ENCODE measurements at regions not wholly inside any gene's neighbourhood (a gene's known extent, or its start where the extent isn't known, plus 50 kb on each side); places are given as distances from the start of the nearest gene placed in this dataset.
"Not testable (repeated sequence)": the region's sequence is repeated elsewhere in the genome, so short reads cannot be mapped to it uniquely, and the experiment has no call there.

DNA sequence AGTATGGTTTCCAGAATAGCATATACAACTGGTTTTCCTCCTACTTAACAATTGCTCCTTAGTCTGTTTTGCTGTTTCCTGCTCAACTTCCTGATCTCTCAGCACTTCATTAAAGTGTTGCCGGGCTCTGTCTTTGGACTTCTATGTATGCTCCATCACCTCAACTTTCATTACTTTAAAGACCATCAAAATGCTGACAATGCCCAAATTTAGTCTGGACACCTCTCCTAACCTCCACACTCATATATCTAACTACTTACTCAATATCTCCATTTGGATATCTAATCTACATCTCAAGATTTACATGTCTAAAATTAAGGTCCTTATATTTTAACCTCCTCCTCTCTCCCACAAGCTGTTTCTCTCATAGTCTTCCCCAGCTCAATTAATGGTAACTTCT is 54.4 kb upstream of the LGR5 start:
- intact Hi-C loops (cut with DNase I; ENCODE audit: low total_unique reads), result no loop called here
- TF ChIP-seq POLR2A (IDR thresholded peaks at IDR 0.05), result no peak
- TF ChIP-seq CTCF (IDR thresholded peaks at IDR 0.05), result no peak
- no peak for DNase-seq (ENCODE audit: low spot score in 2 of 2)
- no peak overlapping the region for H3K4me3 ChIP-seq (ENCODE audit: low read depth, poor library complexity, severe bottlenecking)
- 54 to 56% methylated on average over 1 of the region's 1 CpG for WGBS, 2 donors

DNA sequence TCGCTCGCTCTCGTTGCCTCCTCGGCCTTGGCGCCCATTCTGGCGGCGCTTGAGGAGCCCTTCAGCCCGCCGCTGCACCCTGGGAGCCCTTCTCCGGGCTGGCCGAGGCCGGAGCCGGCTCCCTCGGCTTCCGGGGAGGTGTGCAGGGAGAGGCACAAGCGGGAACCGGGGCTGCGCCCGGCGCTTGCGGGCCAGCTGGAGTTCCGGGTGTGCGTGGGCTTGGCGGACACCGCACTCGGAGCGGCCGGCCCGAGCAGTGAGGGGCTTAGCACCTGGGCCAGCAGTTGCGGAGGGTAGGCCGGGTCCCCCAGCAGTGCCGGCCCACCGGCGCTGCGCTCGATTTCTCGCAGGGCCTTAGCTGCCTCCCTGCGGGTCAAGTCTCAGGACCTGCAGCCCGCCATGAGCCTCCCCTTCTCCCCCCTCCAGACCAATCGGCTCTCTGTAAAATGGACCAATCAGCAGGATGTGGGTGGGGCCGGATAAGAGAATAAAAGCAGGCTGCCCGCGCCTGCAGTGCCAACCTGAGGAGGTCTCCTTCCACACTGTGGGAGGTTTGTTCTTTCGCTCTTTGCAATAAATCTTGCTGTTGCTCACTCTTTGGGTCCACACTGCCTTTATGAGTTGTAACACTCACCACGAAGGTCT is 62.8 kb upstream of the LGR5 start:
- DNase-seq (ENCODE audit: low spot score in 2 of 2), result not testable (repeated sequence)

GRCh38 chr12:71371122-71371521 is 68.5 kb upstream of the LGR5 start:
- no peak for TF ChIP-seq POLR2A (IDR thresholded peaks at IDR 0.05)
- TF ChIP-seq CTCF (IDR thresholded peaks at IDR 0.05), result no peak
- intact Hi-C loops (cut with DNase I; ENCODE audit: low total_unique reads), result no loop called here
- 41 to 45% methylated on average over 2 of the region's 2 CpGs for WGBS, 2 donors
- no peak overlapping the region for H3K4me3 ChIP-seq (ENCODE audit: low read depth, poor library complexity, severe bottlenecking)
- DNase-seq (ENCODE audit: low spot score in 2 of 2), result no peak

More for the DNA sequence above, 62.8 kb upstream of the LGR5 start:
- 95 to 96% methylated on average over 22 to 32 of the region's 45 CpGs for WGBS, 2 donors
- intact Hi-C loops (cut with DNase I; ENCODE audit: low total_unique reads); H3K4me3 ChIP-seq (ENCODE audit: low read depth, poor library complexity, severe bottlenecking): not testable (repeated sequence)

DNA sequence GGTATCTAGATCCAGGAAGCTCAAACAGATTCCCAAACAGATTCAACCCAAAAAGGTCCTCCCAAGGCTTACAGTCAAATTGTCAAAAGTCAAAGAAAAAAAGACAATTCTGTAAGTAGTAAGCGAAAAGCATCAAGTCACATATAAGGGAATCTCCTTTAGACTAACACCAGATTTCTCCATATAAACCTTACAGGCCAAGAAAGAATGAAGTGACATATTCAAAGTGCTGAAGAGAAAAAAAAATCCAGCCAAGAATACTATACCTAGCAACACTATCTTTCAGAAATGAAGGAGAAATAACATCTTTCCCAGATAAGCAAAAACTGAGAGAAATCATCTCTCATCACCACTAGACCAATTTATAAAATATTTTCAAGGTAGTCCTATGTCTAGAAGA is 79.6 kb upstream of the LGR5 start:
- no peak overlapping the region for H3K4me3 ChIP-seq (ENCODE audit: low read depth, poor library complexity, severe bottlenecking)
- no peak for DNase-seq (ENCODE audit: low spot score in 2 of 2)
- WGBS, 2 donors, result 86 to 93% methylated on average over 1 of the region's 1 CpG
- no peak for TF ChIP-seq CTCF (IDR thresholded peaks at IDR 0.05)
- TF ChIP-seq POLR2A (IDR thresholded peaks at IDR 0.05), result no peak
- intact Hi-C loops (cut with DNase I; ENCODE audit: low total_unique reads), result no loop called here

DNA sequence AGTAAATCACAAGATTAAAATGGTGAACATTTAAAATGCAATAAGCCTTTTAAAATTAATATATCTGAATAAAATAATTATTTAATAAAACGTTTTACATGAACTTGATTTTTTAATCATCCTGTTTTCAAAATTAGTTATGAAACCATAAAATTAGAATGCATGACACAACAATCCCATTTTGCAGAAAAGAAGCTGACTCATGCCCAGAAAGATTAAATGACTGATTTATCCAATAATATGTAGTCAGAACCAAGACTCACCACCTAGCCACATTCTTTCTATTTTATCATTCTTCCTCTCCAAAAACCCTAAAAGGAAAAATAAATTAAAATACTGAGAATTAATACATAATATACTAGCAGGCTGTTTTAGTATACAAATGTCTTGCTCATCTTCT is 83.0 kb upstream of the LGR5 start:
- no peak overlapping the region for H3K4me3 ChIP-seq (ENCODE audit: low read depth, poor library complexity, severe bottlenecking)
- no peak for TF ChIP-seq CTCF (IDR thresholded peaks at IDR 0.05)
- no peak for TF ChIP-seq POLR2A (IDR thresholded peaks at IDR 0.05)
- no peak for DNase-seq (ENCODE audit: low spot score in 2 of 2)
- WGBS, 2 donors, result 0 to 29% methylated on average over 1 of the region's 1 CpG
- intact Hi-C loops (cut with DNase I; ENCODE audit: low total_unique reads), result no loop called here

- no peak for DNase-seq (ENCODE audit: low spot score in 2 of 2)
- H3K4me3 ChIP-seq (ENCODE audit: low read depth, poor library complexity, severe bottlenecking), result no peak overlapping the region
- intact Hi-C loops (cut with DNase I; ENCODE audit: low total_unique reads), result no loop called here
- WGBS, 2 donors, result 33 to 58% methylated on average over 2 of the region's 2 CpGs
- TF ChIP-seq CTCF (IDR thresholded peaks at IDR 0.05), result no peak
- no peak for TF ChIP-seq POLR2A (IDR thresholded peaks at IDR 0.05)
These were observed 84.7 kb upstream of the LGR5 start for GRCh38 chr12:71354871-71355270.
